Retinal pigment epithelial cell (primary cell): ENCODE measurements at regions not wholly inside any gene's neighbourhood (a gene's known extent, or its start where the extent isn't known, plus 50 kb on each side); places are given as distances from the start of the nearest gene placed in this dataset.

ENCODE experiments used
- DNase-seq: peaks from one replicate; pipeline ENCODE4 v3.0.0-alpha.2; 2010; ENCODE audit warnings: low read depth
- H3K4me3 ChIP-seq: 2 replicates; pipeline ENCODE4 v1.5.1; 2011; ENCODE audit warnings: mild to moderate bottlenecking, low read length, control low read depth, moderate library complexity
- CTCF ChIP-seq: conservative IDR thresholded peaks from 2 replicates; pipeline ENCODE4 v1.5.1; 2011; ENCODE audit warnings: low read depth, low read length, control low read depth, inconsistent platforms

- H3K4me3 ChIP-seq, result no peak overlapping the region
- no peak for TF ChIP-seq CTCF
These were observed 250.8 kb upstream of the IRX2 start for GRCh38 chr5:3002230-3002629.

GRCh38 chr5:3000631-3001030 lies 249.2 kb upstream of the IRX2 start:
- no peak overlapping the region for H3K4me3 ChIP-seq
- no peak for TF ChIP-seq CTCF
- no peak for DNase-seq

More at GRCh38 chr5:3002230-3002629, 250.8 kb upstream of the IRX2 start:
- DNase-seq, result no peak

GRCh38 chr5:2999926-3000325 lies 248.4 kb upstream of the IRX2 start:
- no peak overlapping the region for H3K4me3 ChIP-seq
- DNase-seq, result no peak
- TF ChIP-seq CTCF, result no peak

GRCh38 chr5:2998106-2998505 lies 246.6 kb upstream of the IRX2 start:
- no peak for DNase-seq
- TF ChIP-seq CTCF, result no peak
- H3K4me3 ChIP-seq, result no peak overlapping the region

- DNase-seq, result no peak
- H3K4me3 ChIP-seq, result no peak overlapping the region
- TF ChIP-seq CTCF, result no peak
These were observed 245.7 kb upstream of the IRX2 start for GRCh38 chr5:2997179-2997578.

- no peak for DNase-seq
- no peak for TF ChIP-seq CTCF
- no peak overlapping the region for H3K4me3 ChIP-seq
These were observed 245.2 kb upstream of the IRX2 start for GRCh38 chr5:2996687-2997086.

GRCh38 chr5:2996248-2996647 lies 244.8 kb upstream of the IRX2 start:
- H3K4me3 ChIP-seq, result no peak overlapping the region
- TF ChIP-seq CTCF, result no peak
- no peak for DNase-seq
